ENCODE measurements at regions not wholly inside any gene's neighbourhood (a gene's known extent, or its start where the extent isn't known, plus 50 kb on each side); places are given as distances from the start of the nearest gene placed in this dataset.

DNA sequence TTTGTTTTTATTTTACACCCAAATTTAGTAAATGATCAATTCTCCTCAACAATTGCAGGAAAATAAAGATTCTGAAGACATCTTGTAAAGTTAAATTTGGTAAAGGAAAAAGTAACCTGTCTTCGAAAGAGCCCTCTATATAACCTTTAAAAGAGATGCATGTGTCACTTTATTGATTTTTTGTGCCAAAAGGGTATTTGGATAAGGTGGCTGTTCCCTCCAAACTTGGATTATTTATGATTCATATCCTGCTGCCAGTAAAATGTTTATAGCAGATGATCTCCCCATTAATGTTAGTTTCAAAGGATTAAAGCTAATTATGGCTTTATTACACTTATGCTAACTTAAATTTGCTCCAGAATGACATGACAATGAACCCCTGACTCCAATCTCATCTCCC lies 98.8 kb downstream of the DUSP6 start:
- FAIRE-seq, result no peak
- H3K27me3 ChIP-seq (ENCODE audit: control insufficient read depth, insufficient read depth, low read length), result no peaks in the 10 kb centered on the region

DNA sequence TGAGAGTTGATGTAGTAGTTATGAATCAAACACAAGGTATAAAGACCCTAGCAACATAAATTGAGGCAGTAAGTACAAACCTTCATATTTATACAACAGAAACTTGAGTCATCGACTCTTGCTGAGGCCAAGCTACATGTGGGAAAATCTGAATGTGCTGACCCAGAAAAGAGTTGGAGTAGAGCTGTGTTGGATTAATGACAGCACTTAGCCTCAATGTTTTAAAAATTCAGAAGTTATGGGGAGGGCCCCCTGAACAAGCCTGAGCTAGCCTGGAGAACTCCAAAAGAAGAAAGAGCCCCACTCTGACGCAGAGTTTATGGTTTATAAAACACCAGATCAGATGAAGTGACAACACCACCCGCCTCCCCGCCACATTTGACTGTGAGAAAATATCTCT lies 100.0 kb downstream of the DUSP6 start:
- no peak for FAIRE-seq
- DNase-seq (ENCODE audit: low read depth), result peak; percentile 81

More for the DNA sequence above, 98.8 kb downstream of the DUSP6 start:
- Histone ChIP-seq H3K4me3 (ENCODE audit: low read depth, low read length) (no peak overlapping the region), H3K36me3 (ENCODE audit: control insufficient read depth, insufficient read depth, low read length) (no peaks in the 10 kb centered on the region)
- TF ChIP-seq, protein P1, sequence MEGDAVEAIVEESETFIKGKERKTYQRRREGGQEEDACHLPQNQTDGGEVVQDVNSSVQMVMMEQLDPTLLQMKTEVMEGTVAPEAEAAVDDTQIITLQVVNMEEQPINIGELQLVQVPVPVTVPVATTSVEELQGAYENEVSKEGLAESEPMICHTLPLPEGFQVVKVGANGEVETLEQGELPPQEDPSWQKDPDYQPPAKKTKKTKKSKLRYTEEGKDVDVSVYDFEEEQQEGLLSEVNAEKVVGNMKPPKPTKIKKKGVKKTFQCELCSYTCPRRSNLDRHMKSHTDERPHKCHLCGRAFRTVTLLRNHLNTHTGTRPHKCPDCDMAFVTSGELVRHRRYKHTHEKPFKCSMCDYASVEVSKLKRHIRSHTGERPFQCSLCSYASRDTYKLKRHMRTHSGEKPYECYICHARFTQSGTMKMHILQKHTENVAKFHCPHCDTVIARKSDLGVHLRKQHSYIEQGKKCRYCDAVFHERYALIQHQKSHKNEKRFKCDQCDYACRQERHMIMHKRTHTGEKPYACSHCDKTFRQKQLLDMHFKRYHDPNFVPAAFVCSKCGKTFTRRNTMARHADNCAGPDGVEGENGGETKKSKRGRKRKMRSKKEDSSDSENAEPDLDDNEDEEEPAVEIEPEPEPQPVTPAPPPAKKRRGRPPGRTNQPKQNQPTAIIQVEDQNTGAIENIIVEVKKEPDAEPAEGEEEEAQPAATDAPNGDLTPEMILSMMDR (IDR thresholded peaks at IDR 0.05; ENCODE audit: insufficient read depth, low read length, severe bottlenecking), result no peak
- DNase-seq (ENCODE audit: low read depth), result no peak

GRCh38 chr12:89251342-89252271 lies 100.7 kb downstream of the DUSP6 start:
- DNase-seq (ENCODE audit: low read depth), result no peak
- TF ChIP-seq, protein P1 (IDR thresholded peaks at IDR 0.05; ENCODE audit: insufficient read depth, low read length, severe bottlenecking), result no peak
- Histone ChIP-seq H3K27me3 (ENCODE audit: control insufficient read depth, insufficient read depth, low read length) (no peaks in the 10 kb centered on the region), H3K4me3 (ENCODE audit: low read depth, low read length) (no peak overlapping the region), H3K36me3 (ENCODE audit: control insufficient read depth, insufficient read depth, low read length) (no peaks in the 10 kb centered on the region)
- FAIRE-seq, result no peak

More for the DNA sequence above, 100.0 kb downstream of the DUSP6 start:
- TF ChIP-seq, protein P1 (IDR thresholded peaks at IDR 0.05; ENCODE audit: insufficient read depth, low read length, severe bottlenecking), result no peak
- Histone ChIP-seq H3K4me3 (ENCODE audit: low read depth, low read length) (no peak overlapping the region), H3K27me3 (ENCODE audit: control insufficient read depth, insufficient read depth, low read length) (no peaks in the 10 kb centered on the region), H3K36me3 (ENCODE audit: control insufficient read depth, insufficient read depth, low read length) (no peaks in the 10 kb centered on the region)

DNA sequence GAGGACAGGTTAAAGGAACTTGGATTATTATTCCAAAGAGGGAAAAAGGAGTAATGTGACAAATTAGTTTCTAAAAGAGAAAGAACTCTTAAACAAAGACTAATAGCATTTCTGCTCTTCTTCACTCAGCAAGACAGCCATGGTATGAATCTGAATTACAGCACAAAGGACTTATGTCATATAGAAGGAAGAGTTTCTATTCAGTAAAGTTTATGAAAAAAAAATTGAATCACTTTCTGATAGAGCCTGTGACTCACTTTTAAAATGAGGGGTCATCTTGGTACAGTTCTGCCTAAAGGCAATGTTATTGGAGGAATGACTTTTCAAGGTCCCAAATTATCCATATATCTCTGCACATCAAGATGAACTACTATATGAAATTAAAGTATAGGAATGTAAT lies 101.7 kb downstream of the DUSP6 start:
- TF ChIP-seq, protein P1 (IDR thresholded peaks at IDR 0.05; ENCODE audit: insufficient read depth, low read length, severe bottlenecking), result no peak
- peak; percentile 56 for DNase-seq (ENCODE audit: low read depth)
- H3K36me3 ChIP-seq (ENCODE audit: control insufficient read depth, insufficient read depth, low read length), result no peaks in the 10 kb centered on the region
- H3K27me3 ChIP-seq (ENCODE audit: control insufficient read depth, insufficient read depth, low read length), result no peaks in the 10 kb centered on the region
- no peak for FAIRE-seq
- H3K4me3 ChIP-seq (ENCODE audit: low read depth, low read length), result no peak overlapping the region

DNA sequence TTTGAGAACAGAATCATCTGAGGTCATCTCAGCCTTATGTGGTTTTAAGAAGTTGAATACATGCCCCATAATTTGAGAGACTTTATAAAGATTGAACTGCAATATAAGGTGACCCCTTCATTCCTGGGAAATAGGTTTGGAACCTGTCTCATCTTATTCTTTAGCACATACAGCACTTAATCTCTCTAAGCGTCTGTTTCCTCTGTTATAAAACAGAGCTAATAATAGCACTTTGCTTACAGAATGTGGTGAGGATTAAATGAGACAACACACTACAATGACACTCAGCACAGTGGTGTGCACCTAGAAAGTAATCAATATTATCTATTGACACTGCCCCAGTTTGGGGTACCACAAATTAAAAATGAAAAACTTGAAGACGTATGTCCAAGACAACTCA lies 102.1 kb downstream of the DUSP6 start:
- H3K4me3 ChIP-seq (ENCODE audit: low read depth, low read length), result no peak overlapping the region
- FAIRE-seq (no peak), DNase-seq (ENCODE audit: low read depth) (no peak)
- H3K27me3 ChIP-seq (ENCODE audit: control insufficient read depth, insufficient read depth, low read length), result no peaks in the 10 kb centered on the region
- H3K36me3 ChIP-seq (ENCODE audit: control insufficient read depth, insufficient read depth, low read length), result no peaks in the 10 kb centered on the region
- TF ChIP-seq, protein P1 (IDR thresholded peaks at IDR 0.05; ENCODE audit: insufficient read depth, low read length, severe bottlenecking), result no peak
